Activated B cell treated with CpG ODN at 0.5 μM for 24 hours (primary cell): ENCODE measurements at regions not wholly inside any gene's neighbourhood (a gene's known extent, or its start where the extent isn't known, plus 50 kb on each side); places are given as distances from the start of the nearest gene placed in this dataset.

Experiments used
- ATAC-seq: fragments of 200-7000 bp; cut with Tn5 transposase; one replicate; pipeline ENCODE4 v1.10.0; 2021; ENCODE audit warnings: low read depth, mild to moderate bottlenecking, moderate library complexity
- CTCF ChIA-PET: fragments of 350-600 bp; sonication (Branson Sonifier 250); formaldehyde crosslinking; loops from one replicate; lab custom pipeline; 2021; ENCODE audit warnings: antibody characterized with exemption; lab: Charles Lee
- POLR2A ChIA-PET: fragments of 350-600 bp; sonication (Branson Sonifier 250); formaldehyde crosslinking; loops from one replicate; lab custom pipeline; 2021; ENCODE audit warnings: antibody characterized with exemption; lab: Charles Lee
- DNase-seq: peaks from one replicate; pipeline ENCODE4 v3.0.0; 2022
- H3K27ac Mint-ChIP-seq: one replicate; pipeline ENCODE4 v1.8.0; 2020; ENCODE audit warnings: mixed read lengths
- H3K27me3 Mint-ChIP-seq: one replicate; pipeline ENCODE4 v1.8.0; 2021; ENCODE audit warnings: mixed read lengths
- H3K36me3 Mint-ChIP-seq: one replicate; pipeline ENCODE4 v1.8.0; 2021; ENCODE audit warnings: low read depth, mixed read lengths
- H3K4me1 Mint-ChIP-seq: one replicate; pipeline ENCODE4 v1.8.0; 2021; ENCODE audit warnings: mixed read lengths
- H3K4me3 Mint-ChIP-seq: one replicate; pipeline ENCODE4 v1.8.0; 2020; ENCODE audit warnings: mild to moderate bottlenecking, mixed read lengths
- H3K9me3 Mint-ChIP-seq: one replicate; pipeline ENCODE4 v1.8.0; 2020; ENCODE audit warnings: mixed read lengths
- CTCF ChIP-seq: fragments of 200-600 bp; IDR thresholded peaks from one replicate; pipeline ENCODE4 v1.8.0; 2022; ENCODE audit warnings: antibody characterized with exemption, mild to moderate bottlenecking
- intact Hi-C: fragments of 100-400 bp; cut with micrococcal nuclease; formaldehyde crosslinking; loops from one replicate; pipeline ENCODE4 v1.15.1; 2024

- Mint-ChIP-seq H3K36me3 (no peaks in the 10 kb centered on the region), H3K27ac (no peak overlapping the region), H3K4me1 (no peaks in the 10 kb centered on the region), H3K9me3 (peaks cover 3% of the 10 kb centered on the region), H3K27me3 (no peaks in the 10 kb centered on the region), H3K4me3 (no peak overlapping the region)
- ChIA-PET CTCF (no interaction called here), POLR2A (no interaction called here)
- DNase-seq (no peak), ATAC-seq (no peak)
- intact Hi-C loops: no loop called here
- TF ChIP-seq CTCF: no peak
Observed at GRCh38 chr4:173769568-173769967, 239.5 kb upstream of the HAND2 start.

- Mint-ChIP-seq H3K27me3 (no peaks in the 10 kb centered on the region), H3K36me3 (no peaks in the 10 kb centered on the region), H3K9me3 (no peaks in the 10 kb centered on the region), H3K27ac (no peak overlapping the region), H3K4me3 (no peak overlapping the region), H3K4me1 (no peaks in the 10 kb centered on the region)
- no peak for TF ChIP-seq CTCF
- ATAC-seq: no peak
- intact Hi-C loops: no loop called here
- POLR2A ChIA-PET: no interaction called here
- DNase-seq: no peak
- CTCF ChIA-PET: no interaction called here
Observed at GRCh38 chr4:173767650-173768049, 237.6 kb upstream of the HAND2 start.

- Mint-ChIP-seq H3K4me1 (no peaks in the 10 kb centered on the region), H3K27me3 (no peaks in the 10 kb centered on the region), H3K36me3 (no peaks in the 10 kb centered on the region), H3K9me3 (no peaks in the 10 kb centered on the region), H3K27ac (no peak overlapping the region), H3K4me3 (no peak overlapping the region)
- intact Hi-C loops: no loop called here
- ATAC-seq: no peak
- TF ChIP-seq CTCF: no peak
- DNase-seq: no peak
- POLR2A ChIA-PET: no interaction called here
- CTCF ChIA-PET: no interaction called here
Observed at GRCh38 chr4:173766171-173766600, 236.2 kb upstream of the HAND2 start.

- ATAC-seq: no peak
- TF ChIP-seq CTCF: no peak
- intact Hi-C loops: no loop called here
- H3K4me1 Mint-ChIP-seq: no peaks in the 10 kb centered on the region
- CTCF ChIA-PET: no interaction called here
- POLR2A ChIA-PET: no interaction called here
- no peak overlapping the region for H3K27ac Mint-ChIP-seq
- H3K27me3 Mint-ChIP-seq: no peaks in the 10 kb centered on the region
- no peak overlapping the region for H3K4me3 Mint-ChIP-seq
- no peaks in the 10 kb centered on the region for H3K36me3 Mint-ChIP-seq
- no peak for DNase-seq
- H3K9me3 Mint-ChIP-seq: no peaks in the 10 kb centered on the region
Observed at GRCh38 chr4:173765751-173766150, 235.7 kb upstream of the HAND2 start.

- ChIA-PET CTCF (no interaction called here), POLR2A (no interaction called here)
- H3K27me3 Mint-ChIP-seq: no peaks in the 10 kb centered on the region
Observed at GRCh38 chr4:173763389-173763788, 233.4 kb upstream of the HAND2 start.

More at GRCh38 chr4:173763389-173763788, 233.4 kb upstream of the HAND2 start:
- Mint-ChIP-seq H3K9me3 (no peaks in the 10 kb centered on the region), H3K36me3 (no peaks in the 10 kb centered on the region), H3K27ac (no peak overlapping the region), H3K4me1 (no peaks in the 10 kb centered on the region), H3K4me3 (no peak overlapping the region)
- ATAC-seq (no peak), DNase-seq (no peak)
- intact Hi-C loops: no loop called here
- TF ChIP-seq CTCF: no peak
